ENCODE measurements at regions not wholly inside any gene's neighbourhood (a gene's known extent, or its start where the extent isn't known, plus 50 kb on each side); places are given as distances from the start of the nearest gene placed in this dataset.
A peak's percentile ranks its signal among the peaks of the same experiment; 100 is the strongest.

DNA sequence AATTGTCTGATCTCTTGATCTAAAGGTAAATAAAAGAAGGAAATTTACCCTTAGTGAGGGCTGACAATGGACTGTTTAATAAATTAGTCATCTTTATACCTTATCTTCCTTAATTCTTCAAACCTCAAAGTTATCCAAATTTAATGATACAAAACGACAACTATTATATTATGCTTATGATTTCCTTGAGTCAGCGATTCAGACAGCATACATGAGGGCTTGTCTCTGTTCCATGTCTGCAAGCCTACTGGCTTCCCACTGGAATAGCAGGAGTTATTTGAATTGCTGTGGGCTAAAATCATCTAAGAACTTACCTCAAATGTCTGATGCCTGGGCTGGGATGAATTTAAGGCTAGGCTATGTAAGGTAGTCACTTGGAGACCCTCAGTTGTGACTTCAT is 197.2 kb upstream of the MDGA2 start:
- DNase-seq (ENCODE audit: low spot score), result no peak

DNA sequence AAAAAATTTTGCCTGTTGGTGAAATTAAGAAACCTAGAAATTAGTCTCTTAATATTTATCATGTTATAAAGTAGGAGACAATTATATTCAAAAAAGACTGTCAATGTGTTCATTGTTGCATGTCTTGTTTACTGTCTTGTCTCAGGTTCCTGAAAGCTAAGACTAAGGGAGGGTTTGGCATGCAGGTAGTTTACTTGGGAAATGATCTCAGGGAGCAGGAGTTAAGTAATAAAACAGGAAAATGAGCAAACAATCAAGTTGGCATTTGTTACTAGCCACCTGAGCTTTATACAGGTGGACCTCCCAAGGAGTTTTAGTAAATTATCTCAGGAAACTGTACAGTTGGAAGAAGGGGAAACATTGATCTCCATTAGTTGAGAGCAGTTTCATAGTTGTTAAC is 188.0 kb upstream of the MDGA2 start:
- DNase-seq (ENCODE audit: low spot score), result no peak

DNA sequence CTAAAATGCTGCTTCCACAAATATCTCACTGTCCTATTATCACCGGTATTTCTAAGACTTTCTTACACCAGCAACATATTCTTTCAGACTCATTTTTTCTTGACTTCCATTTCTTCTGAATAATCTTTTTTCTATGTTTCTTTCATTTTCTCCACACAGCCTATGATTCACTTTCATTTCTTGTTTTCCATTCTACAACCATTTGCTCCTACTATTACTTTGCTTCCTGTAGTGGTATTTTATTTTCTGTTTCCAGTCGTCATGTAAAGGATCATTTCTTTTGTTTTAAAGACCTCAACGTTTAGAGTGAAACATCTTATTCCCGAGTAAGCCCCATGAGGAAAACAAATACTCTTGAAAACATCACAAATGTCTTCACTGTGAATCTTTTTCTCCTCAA is 182.2 kb upstream of the MDGA2 start:
- DNase-seq (ENCODE audit: low spot score), result no peak

DNA sequence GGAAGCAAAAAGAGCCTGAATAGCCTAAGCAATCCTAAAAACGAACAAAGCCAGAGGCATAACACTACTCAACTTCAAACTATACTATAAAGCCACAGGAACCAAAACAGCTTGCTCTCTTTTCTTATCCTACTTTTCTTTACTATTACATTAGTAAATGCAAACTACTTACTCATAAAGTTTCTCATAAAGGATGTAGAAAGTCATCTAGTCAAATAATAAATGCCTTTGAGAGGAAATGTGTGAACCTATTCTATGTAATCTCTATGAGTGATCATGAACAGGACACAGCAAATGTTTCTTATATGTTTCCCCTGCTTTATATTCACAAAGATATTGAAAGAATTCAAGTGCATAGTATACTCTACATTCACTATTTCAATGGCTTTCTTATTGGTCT is 176.9 kb upstream of the MDGA2 start:
- no peak for DNase-seq (ENCODE audit: low spot score)

GRCh38 chr14:47846008-47846407 is 170.6 kb upstream of the MDGA2 start:
- no peak for DNase-seq (ENCODE audit: low spot score)

DNA sequence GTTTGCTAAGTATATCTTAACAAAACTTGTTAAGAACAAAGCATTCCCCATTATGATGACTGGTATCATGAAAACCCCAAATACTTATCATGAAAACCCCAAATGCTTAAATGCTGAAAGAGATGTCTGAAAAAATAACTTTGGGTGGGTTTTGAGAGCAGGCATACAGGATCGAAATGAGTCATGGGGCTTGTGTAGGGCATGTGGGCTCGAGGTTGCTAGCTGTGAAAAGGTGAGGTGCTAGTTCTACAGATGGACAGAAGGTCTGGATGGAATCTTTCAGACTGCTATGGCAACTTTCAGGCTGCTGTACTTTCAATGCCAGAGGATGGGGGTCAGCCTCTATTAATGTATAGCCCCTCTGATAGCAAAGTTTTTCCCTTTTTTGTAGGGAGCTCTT is 167.8 kb upstream of the MDGA2 start:
- DNase-seq (ENCODE audit: low spot score), result no peak

- DNase-seq (ENCODE audit: low spot score), result no peak
Observed at GRCh38 chr14:47833011-47833410, 157.6 kb upstream of the MDGA2 start.

DNA sequence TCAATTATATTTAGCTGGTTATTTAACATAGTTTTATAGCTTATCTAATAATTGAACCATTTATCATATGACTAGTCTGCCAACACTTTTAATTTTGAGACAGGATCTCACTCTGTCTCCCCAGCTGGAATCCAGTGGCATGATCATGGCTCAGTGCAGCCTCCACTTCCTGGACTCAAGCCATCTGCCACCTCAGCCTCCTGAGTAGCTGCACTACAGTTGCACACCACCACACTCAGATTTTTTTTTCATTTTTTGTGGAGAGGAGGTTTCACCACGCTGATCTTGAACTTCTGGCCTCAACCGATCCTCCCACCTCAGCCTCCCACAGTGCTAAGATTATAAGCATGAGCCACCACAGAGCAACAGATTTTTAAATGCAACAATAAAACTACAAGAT is 151.4 kb upstream of the MDGA2 start:
- peak; percentile 2 for DNase-seq (ENCODE audit: low spot score)

- no peak for DNase-seq (ENCODE audit: low spot score)
Observed at GRCh38 chr14:47822326-47822725, 146.9 kb upstream of the MDGA2 start.

- no peak for DNase-seq (ENCODE audit: low spot score)
Observed at GRCh38 chr14:47821135-47821534, 145.7 kb upstream of the MDGA2 start.

GRCh38 chr14:47790477-47790876 is 115.1 kb upstream of the MDGA2 start:
- DNase-seq (ENCODE audit: low spot score), result no peak

- no peak for DNase-seq (ENCODE audit: low spot score)
Observed at GRCh38 chr14:47785058-47785457, 109.7 kb upstream of the MDGA2 start.

DNA sequence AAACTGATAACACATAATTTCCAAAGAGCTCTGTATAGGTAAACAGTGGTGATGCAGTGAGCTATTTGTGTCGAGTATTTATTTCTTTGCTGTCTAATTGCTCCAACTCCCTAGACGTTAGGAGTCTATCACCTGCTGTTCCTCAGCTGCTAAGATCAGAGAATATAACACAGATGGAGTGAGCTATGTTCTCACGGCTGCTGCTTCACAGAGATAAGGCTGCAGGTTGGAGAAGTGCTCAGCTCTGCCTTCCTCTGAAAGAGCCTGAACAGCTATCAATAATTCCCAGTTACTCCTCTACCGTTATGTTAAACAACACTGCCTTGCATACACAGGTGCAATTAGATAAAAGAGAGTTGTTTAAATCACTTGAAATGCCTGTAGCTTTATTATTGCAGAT is 103.2 kb upstream of the MDGA2 start:
- no peak for DNase-seq (ENCODE audit: low spot score)

GRCh38 chr14:47772652-47773051 is 97.2 kb upstream of the MDGA2 start:
- DNase-seq (ENCODE audit: low spot score), result no peak

DNA sequence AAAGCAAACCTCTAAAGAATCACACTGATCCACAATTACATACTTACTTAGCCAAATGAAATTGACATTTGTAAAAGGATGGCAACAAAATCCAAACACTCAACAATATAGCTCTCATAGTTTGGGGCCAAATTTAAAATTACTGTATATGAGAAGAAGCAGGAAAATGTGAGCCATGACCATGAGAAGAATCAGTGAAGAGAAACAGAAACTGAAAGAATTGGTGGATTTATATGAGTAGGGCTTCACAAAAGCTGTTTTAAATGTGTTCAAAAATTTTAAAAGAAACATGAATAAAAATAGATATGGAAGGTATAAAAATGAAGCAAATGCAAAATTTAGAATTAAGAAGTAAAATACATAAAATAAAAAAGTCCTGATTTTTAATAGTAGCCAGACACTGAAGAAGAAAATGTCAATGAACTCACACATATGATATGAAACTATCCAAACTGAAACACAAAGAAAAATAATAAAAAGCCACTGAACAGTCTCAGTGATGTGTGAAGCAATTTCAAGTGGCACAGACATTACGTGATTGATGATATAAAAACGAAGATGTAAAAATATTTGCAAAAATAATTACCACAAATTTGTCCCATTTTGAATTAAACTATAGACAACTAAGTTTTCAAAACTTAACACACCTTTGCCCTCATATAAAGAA is 87.9 kb upstream of the MDGA2 start:
- DNase-seq (ENCODE audit: low spot score), result no peak

DNA sequence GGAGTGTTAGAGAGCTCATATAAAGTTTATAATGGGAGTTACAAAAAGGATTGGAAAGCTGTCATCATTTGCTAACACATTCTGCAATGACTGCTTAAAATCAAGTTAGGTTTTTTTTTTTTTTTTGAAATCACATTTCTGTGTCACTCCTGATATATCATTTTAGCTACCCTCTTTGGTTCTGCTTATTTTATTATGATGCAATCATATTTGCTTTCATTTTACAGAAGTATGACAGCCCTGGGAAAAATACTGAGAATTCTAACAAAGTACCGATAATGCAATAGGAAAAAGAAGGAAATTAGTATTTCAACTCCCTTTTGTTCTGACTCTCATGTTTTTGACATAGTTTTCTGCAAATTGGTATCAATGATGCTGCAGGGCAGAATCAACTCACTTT is 71.6 kb upstream of the MDGA2 start:
- DNase-seq (ENCODE audit: low spot score), result no peak

DNA sequence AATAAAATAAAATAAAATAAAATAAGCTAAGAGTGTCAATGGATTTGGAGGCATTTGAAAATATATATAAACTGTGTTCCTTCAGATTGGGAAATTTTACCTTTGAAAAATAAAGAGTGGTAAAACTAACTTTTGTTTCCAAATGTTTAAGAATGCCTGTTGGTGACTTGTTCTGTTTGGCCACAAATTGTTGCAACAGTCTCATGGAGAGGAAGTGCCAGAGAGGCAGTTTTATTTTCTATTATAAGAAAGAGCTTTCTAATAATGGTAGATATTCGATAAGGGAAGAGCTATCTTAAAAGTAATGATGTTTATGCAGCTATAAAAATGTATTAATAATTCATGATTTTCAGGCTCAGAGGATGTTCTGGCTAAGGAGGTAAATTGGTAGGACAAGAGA is 68.8 kb upstream of the MDGA2 start:
- no peak for DNase-seq (ENCODE audit: low spot score)

- DNase-seq (ENCODE audit: low spot score), result no peak
Observed at GRCh38 chr14:47739541-47739940, 64.1 kb upstream of the MDGA2 start.

- DNase-seq (ENCODE audit: low spot score), result no peak
Observed at GRCh38 chr14:47730296-47730695, 54.9 kb upstream of the MDGA2 start.

Measured in A172 (cell line).